GM12878 (cell line): ENCODE measurements at regions not wholly inside any gene's neighbourhood (a gene's known extent, or its start where the extent isn't known, plus 50 kb on each side); places are given as distances from the start of the nearest gene placed in this dataset.

Experiments
- ATAC-seq: fragments of 200-7000 bp; cut with Tn5 transposase; 3 replicates; pipeline ENCODE4 v1.9.1; 2020; ENCODE audit warnings: mild to moderate bottlenecking, moderate library complexity
- BruUV-seq: library from RNA; stranded (reverse); fragments of 400-500 nt; replicated peaks from 2 replicates; lab custom pipeline; 2021; lab: Mats Ljungman, UMichigan
- CTCF ChIA-PET: fragments of 300-600 bp; sonication (Branson Sonifier 250); formaldehyde crosslinking; extraction: SDS; loops from one replicate; lab custom pipeline; 2021; ENCODE audit warnings: inconsistent platforms; lab: Yijun Ruan, JAX
- POLR2A ChIA-PET: fragments of 350-600 bp; formaldehyde crosslinking; extraction: SDS; loops from one replicate; lab custom pipeline; 2021; ENCODE audit warnings: inconsistent platforms; lab: Charles Lee
- RAD21 ChIA-PET: fragments of 300-600 bp; sonication (Branson Sonifier 250); formaldehyde crosslinking; loops from one replicate; lab custom pipeline; 2023; ENCODE audit warnings: antibody characterized with exemption; ENCODE audit not compliant: unreplicated experiment; lab: Charles Lee
- SMC1A ChIA-PET: fragments of 300-600 bp; sonication (Branson Sonifier 250); formaldehyde crosslinking; loops from one replicate; lab custom pipeline; 2023; ENCODE audit not compliant: unreplicated experiment, uncharacterized antibody; lab: Charles Lee
- DNase-seq: peaks from one replicate; pipeline ENCODE4 v3.0.0-alpha.2; 2011; ENCODE audit warnings: low read depth, low spot score
- FAIRE-seq: peaks from 3 replicates; lab custom pipeline; 2011; peaks lifted over from hg19 to GRCh38; lab: Jason Lieb, UNC
- H2AFZ ChIP-seq: 2 replicates; pipeline ENCODE4 v1.6.0; 2011; ENCODE audit warnings: low read depth, low read length, control low read depth; ENCODE audit not compliant: control insufficient read depth
- H3K27ac ChIP-seq: 2 replicates; pipeline ENCODE4 v1.5.1; 2011; ENCODE audit warnings: control low read depth; ENCODE audit not compliant: control insufficient read depth, insufficient read depth
- H3K27me3 ChIP-seq, 2 experiments: replicated peaks in 1 of 2; 2 replicates each; pipeline versions ENCODE4 v1.6.0 to v1.6.1; 2011; ENCODE audit warnings: low read length in 1 of 2; ENCODE audit not compliant: control insufficient read depth in 2 of 2, insufficient read depth in 2 of 2
- H3K36me3 ChIP-seq, 2 experiments: 2 replicates each; pipeline ENCODE4 v1.5.1; 2011; ENCODE audit warnings: low read length in 1 of 2; ENCODE audit not compliant: control insufficient read depth in 2 of 2, insufficient read depth in 2 of 2
- H3K4me1 ChIP-seq: 2 replicates; pipeline ENCODE4 v1.6.1; 2011; ENCODE audit warnings: mild to moderate bottlenecking, low read length, moderate library complexity, mixed read lengths; ENCODE audit not compliant: control insufficient read depth, insufficient read depth
- H3K4me2 ChIP-seq: 2 replicates; pipeline ENCODE4 v1.6.0; 2011; ENCODE audit warnings: control low read depth; ENCODE audit not compliant: control insufficient read depth, insufficient read depth
- H3K4me3 ChIP-seq: fragments of 200-600 bp; sonication (generic); 2 replicates; pipeline ENCODE4 v1.5.1; 2016
- H3K79me2 ChIP-seq: 2 replicates; pipeline ENCODE4 v1.6.0; 2011; ENCODE audit warnings: low read length; ENCODE audit not compliant: control insufficient read depth, insufficient read depth
- H3K9ac ChIP-seq: 2 replicates; pipeline ENCODE4 v1.8.0; 2011; ENCODE audit warnings: low read length, control low read depth, mixed read lengths; ENCODE audit not compliant: control insufficient read depth, insufficient read depth
- H3K9me3 ChIP-seq: replicated peaks from 3 replicates; pipeline ENCODE4 v1.5.1; 2011; ENCODE audit warnings: mild to moderate bottlenecking, low read length; ENCODE audit not compliant: control insufficient read depth, insufficient read depth
- H4K20me1 ChIP-seq: 2 replicates; pipeline ENCODE4 v1.6.0; 2011; ENCODE audit not compliant: control insufficient read depth, insufficient read depth
- BACH1 ChIP-seq: fragments of 450-650 bp; IDR thresholded peaks from 2 replicates; pipeline ENCODE4 v1.6.1; 2017; ENCODE audit warnings: mild to moderate bottlenecking, borderline replicate concordance
- BHLHE40 ChIP-seq, 2 experiments: fragments of 450-650 bp in 1 of 2; IDR thresholded peaks; 2 replicates each; pipeline ENCODE4 v1.6.1; 2011 to 2017; ENCODE audit warnings: low read depth in 2 of 2, borderline replicate concordance in 1 of 2, improper control_type of control experiment in 1 of 2, low read length in 1 of 2, mild to moderate bottlenecking in 1 of 2
- EP300 ChIP-seq, 2 experiments: fragments of 150-350 bp in 1 of 2; IDR thresholded peaks; 2 replicates each; pipeline ENCODE4 v1.6.1; 2011 to 2012; ENCODE audit warnings: low read depth in 2 of 2, low read length in 2 of 2, borderline replicate concordance in 1 of 2, improper control_type of control experiment in 1 of 2, inconsistent platforms in 1 of 2; ENCODE audit not compliant: control insufficient read depth in 1 of 2
- NFIC ChIP-seq: IDR thresholded peaks from 2 replicates; pipeline ENCODE4 v1.6.1; 2012; ENCODE audit warnings: low read depth, mild to moderate bottlenecking, inconsistent platforms, low read length, moderate library complexity
- PAX8 ChIP-seq: fragments of 450-650 bp; IDR thresholded peaks from 2 replicates; pipeline ENCODE4 v1.6.1; 2017; ENCODE audit warnings: mild to moderate bottlenecking, moderate library complexity
- RELA ChIP-seq: fragments of 450-650 bp; IDR thresholded peaks from 2 replicates; pipeline ENCODE4 v1.8.0; 2014; ENCODE audit warnings: borderline replicate concordance; ENCODE audit not compliant: partially characterized antibody
- SMC3 ChIP-seq: IDR thresholded peaks from 2 replicates; pipeline ENCODE4 v1.6.1; 2011; ENCODE audit warnings: low read length, improper control_type of control experiment, borderline replicate concordance
- SPI1 ChIP-seq: IDR thresholded peaks from 2 replicates; pipeline ENCODE4 v1.6.1; 2011; ENCODE audit warnings: low read depth, mild to moderate bottlenecking, low read length, moderate library complexity, borderline replicate concordance; ENCODE audit not compliant: insufficient read depth
- WRNIP1 ChIP-seq: IDR thresholded peaks from 2 replicates; pipeline ENCODE4 v1.6.1; 2011; ENCODE audit warnings: low read depth, low read length, improper control_type of control experiment, borderline replicate concordance
- ZBTB11 ChIP-seq: fragments of 450-650 bp; formaldehyde crosslinking; IDR thresholded peaks from 2 replicates; pipeline ENCODE4 v1.5.0; 2022; ENCODE audit warnings: mild to moderate bottlenecking, missing genetic modification characterization
- ZNF622 ChIP-seq: fragments of 450-650 bp; IDR thresholded peaks from 2 replicates; pipeline ENCODE4 v1.6.1; 2017; ENCODE audit warnings: mild to moderate bottlenecking, inconsistent platforms
- ZSCAN29 ChIP-seq: fragments of 450-650 bp; IDR thresholded peaks from 2 replicates; pipeline ENCODE4 v1.6.1; 2017; ENCODE audit warnings: mild to moderate bottlenecking, moderate library complexity
- WGBS: methylation state at CpG from one replicate; pipeline ENCODE4 v1.1.6; 2016; ENCODE audit warnings: low lambda C conversion rate; ENCODE audit not compliant: insufficient replicate concordance, insufficient coverage; ENCODE audit errors: missing lambda C conversion rate; 5-methylcytosine and 5-hydroxymethylcytosine counted together
- in situ Hi-C: fragments of 300-500 bp; cut with MboI; formaldehyde crosslinking; loops from 9 replicates; pipeline ENCODE4 v1.14.3; 2018; ENCODE audit warnings: mixed read lengths
- intact Hi-C: fragments of 100-400 bp; cut with micrococcal nuclease; formaldehyde crosslinking; loops from one replicate; pipeline ENCODE4 v1.14.2; 2022; ENCODE audit not compliant: unreplicated experiment
- TF ChIP-seq, protein P1 (sequence below): IDR thresholded peaks from 2 replicates; pipeline ENCODE4 v1.6.1; 2012; ENCODE audit warnings: mild to moderate bottlenecking, low read depth, low read length

DNA sequence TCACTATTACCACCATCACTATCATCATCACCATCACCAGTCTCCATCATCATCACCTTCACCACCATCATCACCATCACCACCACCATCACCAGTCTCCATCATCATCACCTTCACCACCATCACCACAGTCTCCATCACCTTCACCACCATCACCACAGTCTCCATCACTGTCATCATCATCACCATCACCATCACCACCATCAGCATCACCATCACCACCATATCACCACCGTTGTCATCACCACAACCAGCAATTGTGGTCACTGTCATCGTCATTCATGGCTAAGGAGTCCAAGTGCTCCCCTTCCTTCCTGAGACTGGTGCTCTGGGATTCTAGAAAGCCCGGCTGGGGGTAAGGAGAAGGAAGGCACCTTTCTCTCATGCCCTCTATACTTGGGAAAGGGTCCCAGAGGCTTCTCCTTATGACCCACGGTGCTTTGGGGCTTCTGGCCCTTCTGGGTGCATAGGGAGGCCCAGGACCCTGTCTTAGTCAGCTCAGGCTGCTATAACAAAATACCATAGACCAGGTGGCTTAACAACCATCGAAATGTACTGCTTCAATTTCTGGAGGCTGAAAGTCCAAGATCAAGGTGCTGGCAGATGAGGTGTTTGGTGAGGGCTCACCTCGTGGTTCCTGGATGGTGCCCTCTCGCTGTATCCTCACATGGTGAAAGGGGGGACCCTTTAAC lies 93.4 kb upstream of the GSE1 start:
- intact Hi-C loops = no loop called here
- CTCF ChIA-PET = interaction anchor here (0.5 kb wide), 1 partner anchor 20 kb away, joined by 4 read pairs; no protein-coding TSS in a partner anchor
- no peaks in the 10 kb centered on the region for H3K9me3 ChIP-seq
- peaks cover 0 to 2% of the 10 kb centered on the region in 2 experiments; a peak in 1 of 4 replicates for H3K27me3 ChIP-seq
- no peaks in the 10 kb centered on the region for H3K4me1 ChIP-seq
- in situ Hi-C loops = no loop called here
- no peak overlapping the region for H3K4me3 ChIP-seq
- FAIRE-seq (no peak), ATAC-seq (no peak), DNase-seq (no peak)
- no TSS peak for BruUV-seq
- H3K79me2 ChIP-seq = no peaks in the 10 kb centered on the region
- H3K9ac ChIP-seq = no peak overlapping the region
- WGBS = 3% methylated on average over 7 of the region's 7 CpGs
- POLR2A ChIA-PET = no interaction called here
- no peak overlapping the region for H3K27ac ChIP-seq
- H3K4me2 ChIP-seq = no peak overlapping the region
- no peak overlapping the region for H2AFZ ChIP-seq
- no peaks in the 10 kb centered on the region for H4K20me1 ChIP-seq
- RAD21 ChIA-PET = no interaction called here
- SMC1A ChIA-PET = interaction anchor here (0.6 kb wide), 1 partner anchor 97 kb away, joined by 4 read pairs; no protein-coding TSS in a partner anchor
- H3K36me3 ChIP-seq = no peaks in the 10 kb centered on the region
- TF ChIP-seq BACH1 = no peak
- TF ChIP-seq EP300 (IDR thresholded peaks at IDR 0.05; ENCODE audit: borderline replicate concordance in 1 of 2, control insufficient read depth in 1 of 2, low read depth in 2 of 2, low read length in 2 of 2) = no peak
- TF ChIP-seq PAX8 = no peak
- TF ChIP-seq, protein P1, sequence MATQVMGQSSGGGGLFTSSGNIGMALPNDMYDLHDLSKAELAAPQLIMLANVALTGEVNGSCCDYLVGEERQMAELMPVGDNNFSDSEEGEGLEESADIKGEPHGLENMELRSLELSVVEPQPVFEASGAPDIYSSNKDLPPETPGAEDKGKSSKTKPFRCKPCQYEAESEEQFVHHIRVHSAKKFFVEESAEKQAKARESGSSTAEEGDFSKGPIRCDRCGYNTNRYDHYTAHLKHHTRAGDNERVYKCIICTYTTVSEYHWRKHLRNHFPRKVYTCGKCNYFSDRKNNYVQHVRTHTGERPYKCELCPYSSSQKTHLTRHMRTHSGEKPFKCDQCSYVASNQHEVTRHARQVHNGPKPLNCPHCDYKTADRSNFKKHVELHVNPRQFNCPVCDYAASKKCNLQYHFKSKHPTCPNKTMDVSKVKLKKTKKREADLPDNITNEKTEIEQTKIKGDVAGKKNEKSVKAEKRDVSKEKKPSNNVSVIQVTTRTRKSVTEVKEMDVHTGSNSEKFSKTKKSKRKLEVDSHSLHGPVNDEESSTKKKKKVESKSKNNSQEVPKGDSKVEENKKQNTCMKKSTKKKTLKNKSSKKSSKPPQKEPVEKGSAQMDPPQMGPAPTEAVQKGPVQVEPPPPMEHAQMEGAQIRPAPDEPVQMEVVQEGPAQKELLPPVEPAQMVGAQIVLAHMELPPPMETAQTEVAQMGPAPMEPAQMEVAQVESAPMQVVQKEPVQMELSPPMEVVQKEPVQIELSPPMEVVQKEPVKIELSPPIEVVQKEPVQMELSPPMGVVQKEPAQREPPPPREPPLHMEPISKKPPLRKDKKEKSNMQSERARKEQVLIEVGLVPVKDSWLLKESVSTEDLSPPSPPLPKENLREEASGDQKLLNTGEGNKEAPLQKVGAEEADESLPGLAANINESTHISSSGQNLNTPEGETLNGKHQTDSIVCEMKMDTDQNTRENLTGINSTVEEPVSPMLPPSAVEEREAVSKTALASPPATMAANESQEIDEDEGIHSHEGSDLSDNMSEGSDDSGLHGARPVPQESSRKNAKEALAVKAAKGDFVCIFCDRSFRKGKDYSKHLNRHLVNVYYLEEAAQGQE = no peak
- TF ChIP-seq WRNIP1 = no peak
- no peak for TF ChIP-seq ZBTB11
- no peak for TF ChIP-seq SMC3
- no peak for TF ChIP-seq BHLHE40 (IDR thresholded peaks at IDR 0.05; ENCODE audit: borderline replicate concordance in 1 of 2, low read depth in 2 of 2, low read length in 1 of 2)
- TF ChIP-seq ZSCAN29 = no peak
- no peak for TF ChIP-seq NFIC
- no peak for TF ChIP-seq RELA
- no peak for TF ChIP-seq SPI1
- no peak for TF ChIP-seq ZNF622
